Germinal center (tissue), 1 donor: ENCODE measurements at regions not wholly inside any gene's neighbourhood (a gene's known extent, or its start where the extent isn't known, plus 50 kb on each side); places are given as distances from the start of the nearest gene placed in this dataset.
"Not testable (repeated sequence)": the region's sequence is repeated elsewhere in the genome, so short reads cannot be mapped to it uniquely, and the experiment has no call there.

Experiments
- DNase-seq: peaks from one replicate; pipeline ENCODE4 v3.0.0; 2012; ENCODE audit warnings: mixed read lengths, low spot score

DNA sequence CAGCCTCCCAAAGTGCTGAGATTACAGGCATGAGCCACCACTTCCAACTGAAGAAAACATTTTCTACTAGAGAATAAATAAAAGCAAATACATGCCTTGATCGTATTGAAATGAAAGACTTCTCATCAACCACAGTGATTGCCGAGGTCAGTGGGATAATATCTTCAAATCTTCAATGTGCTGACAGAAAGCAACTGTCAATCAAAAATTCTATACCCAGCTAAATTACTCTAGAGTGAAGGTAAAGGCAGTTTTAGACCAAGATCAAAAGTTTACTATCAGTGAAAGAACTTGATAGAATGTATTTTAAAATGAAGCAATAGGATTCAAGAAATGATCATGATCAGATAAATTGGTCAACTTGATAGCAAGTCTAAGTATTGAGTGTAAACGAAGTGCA lies 130.6 kb downstream of the BRD1 start:
- no peak for DNase-seq

DNA sequence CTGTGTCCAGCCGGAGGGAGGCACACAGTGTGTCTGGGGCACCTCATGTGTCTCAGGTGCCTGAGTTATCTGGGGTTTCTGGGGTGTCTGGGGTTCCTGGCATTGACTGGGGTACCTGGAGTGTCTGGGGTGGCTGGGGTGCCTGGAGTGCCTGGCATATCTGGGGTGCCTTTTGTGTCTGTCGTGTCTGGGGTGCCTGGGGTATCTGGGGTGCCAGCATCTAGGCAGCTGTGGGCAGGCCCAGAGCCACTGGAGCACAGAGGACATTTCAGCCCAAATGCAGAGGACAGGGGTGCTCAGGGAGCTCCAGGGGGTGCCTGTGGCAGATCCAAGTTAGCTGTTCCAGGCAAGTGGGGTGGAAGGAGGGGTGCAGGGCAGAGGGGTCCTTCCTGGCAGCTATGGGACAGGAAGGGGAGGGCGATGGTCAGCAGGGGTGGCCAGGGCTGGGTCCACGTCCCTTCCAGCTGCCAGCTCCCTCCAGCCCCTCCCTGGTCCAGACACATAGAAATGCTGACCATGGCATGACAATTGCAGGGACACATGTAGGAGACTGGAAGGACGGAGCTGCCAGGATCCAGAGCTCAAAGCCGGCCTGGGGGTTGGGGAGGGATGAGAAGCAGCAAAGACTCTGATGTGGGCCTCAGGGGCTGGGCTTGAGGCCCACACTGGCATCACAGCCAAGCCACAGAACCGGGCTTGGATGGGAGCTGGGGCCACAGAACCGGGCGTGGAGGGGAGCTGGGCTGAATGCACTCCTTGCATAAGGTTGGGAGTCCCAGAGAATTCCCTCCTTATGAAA lies 133.0 kb downstream of the BRD1 start:
- no peak for DNase-seq

DNA sequence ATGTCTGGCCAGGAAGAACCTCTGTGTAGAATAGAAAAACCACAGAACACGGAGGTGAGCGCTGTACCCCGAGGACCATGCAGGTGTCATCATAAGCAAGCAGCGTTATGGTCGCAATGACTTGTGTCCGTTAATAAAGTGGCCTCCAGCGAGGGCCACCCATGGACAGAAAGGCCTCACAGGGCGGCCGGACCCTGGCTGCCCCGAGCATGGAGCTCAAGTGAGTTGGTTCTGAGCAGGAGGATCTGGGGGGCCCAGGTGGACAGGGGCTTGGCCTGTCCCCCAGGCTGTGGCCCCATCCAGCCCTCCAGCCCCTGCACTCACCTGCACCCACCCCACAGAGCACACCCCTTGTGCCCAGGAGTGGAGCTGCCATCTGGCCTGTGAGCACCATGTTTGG lies 133.8 kb downstream of the BRD1 start:
- no peak for DNase-seq

DNA sequence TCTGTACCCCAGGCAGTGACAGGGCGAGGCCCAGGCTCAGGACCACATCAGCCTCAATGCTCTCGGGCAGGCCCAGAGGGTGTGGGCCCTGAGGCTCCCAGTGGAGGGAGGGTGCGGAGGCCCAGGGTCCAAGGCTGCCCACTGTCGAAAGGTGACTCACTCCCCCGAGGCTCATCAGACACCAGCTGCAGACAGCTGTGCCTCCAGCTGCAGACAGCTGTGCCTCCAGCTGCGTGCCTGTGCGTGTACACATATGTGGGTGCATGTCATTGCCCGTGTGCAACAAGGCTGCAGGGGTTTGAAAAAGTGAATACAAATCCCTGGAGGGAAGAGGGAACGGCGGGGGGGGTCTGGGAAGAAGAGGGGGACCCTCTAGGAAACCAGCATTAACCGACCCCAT lies 134.3 kb downstream of the BRD1 start:
- no peak for DNase-seq

DNA sequence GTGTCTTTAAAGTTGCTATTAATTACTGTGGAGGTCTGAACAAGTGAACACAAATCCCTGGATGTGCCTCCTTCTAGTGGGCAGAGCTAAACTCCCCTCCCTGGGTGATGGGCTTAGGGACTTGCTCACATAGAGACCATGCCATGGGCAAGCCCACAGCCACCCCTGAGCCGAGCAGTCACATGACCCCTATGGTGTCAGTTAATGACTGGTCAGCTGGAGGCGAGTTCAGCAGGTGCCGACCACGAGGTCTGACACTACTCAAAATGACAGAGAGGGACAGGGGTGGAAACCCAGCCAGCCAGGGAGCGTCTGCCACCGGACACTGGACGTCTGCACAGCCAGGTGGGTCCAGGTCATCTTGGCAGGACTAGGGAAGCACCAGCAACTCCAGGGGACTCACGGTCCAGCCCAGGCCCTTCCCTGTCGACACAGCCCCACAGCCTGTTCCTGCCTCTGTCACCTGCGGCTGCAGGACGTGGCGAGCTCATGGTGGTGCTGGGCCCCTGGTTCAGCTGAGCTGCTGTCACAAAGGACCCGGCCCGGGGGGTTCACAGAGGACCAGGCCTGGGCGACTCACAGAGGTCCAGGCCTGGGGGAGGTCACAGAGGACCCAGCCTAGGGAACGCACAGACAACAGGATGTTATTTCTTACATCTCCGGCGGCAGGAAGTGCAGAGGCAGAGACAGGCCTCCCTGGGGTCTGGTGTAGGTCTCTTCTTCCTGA lies 135.0 kb downstream of the BRD1 start:
- DNase-seq: no peak

DNA sequence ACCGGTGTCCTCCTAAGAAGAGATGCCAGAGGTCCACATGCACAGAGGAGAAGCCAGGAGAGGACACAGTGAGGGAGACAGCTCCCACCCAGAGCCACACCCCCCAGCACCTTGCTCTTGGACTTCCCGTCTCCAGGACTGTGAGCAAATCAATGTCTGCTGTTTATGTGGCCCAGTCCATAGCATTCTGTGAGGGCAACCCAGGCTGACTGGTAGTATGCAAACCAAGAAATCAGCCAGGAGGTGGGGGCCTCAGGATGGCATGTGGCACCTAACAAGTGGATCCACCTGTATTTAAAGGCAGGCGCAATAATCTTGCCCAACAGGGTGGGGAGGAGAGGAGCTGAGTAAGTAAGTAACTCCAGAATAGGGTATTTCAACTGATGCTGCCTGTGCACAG lies 136.4 kb downstream of the BRD1 start:
- DNase-seq: no peak

DNA sequence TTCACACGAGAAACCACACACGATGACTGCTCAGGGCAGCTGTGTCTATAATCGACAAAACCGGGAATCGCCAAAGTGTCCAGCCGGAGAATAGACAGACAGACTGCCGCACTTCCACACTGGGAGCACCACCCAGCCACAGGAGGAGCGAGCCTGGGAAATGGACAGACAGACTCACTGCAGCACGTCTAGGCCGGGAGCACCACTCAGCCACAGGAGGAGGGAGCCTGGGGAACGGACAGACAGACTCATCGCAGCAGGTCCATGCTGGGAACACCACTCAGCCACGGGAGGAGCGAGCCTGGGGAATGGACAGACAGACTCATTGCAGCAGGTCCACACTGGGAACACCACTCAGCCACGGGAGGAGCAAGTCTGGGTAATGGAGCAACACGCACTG lies 137.2 kb downstream of the BRD1 start:
- DNase-seq: no peak

DNA sequence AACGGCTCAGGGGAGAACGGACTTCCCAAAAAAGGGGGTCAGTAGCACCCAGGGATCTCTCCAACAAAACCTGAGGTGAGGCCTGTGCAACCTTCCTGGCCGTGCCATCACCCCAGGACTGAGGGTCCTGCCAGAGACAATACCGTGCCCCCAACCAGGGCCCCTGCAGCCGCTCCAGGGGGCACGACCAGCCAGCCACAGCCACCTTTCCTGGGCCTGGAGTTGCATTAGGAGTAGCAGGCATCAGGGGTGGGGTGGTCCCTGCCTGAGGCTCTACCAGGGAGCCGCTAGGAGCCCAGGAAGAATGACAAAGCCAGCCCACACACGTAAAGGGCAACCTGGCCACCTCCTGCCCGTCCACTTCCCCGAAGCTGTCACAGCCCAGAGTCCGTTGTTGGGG lies 137.8 kb downstream of the BRD1 start:
- no peak for DNase-seq

DNA sequence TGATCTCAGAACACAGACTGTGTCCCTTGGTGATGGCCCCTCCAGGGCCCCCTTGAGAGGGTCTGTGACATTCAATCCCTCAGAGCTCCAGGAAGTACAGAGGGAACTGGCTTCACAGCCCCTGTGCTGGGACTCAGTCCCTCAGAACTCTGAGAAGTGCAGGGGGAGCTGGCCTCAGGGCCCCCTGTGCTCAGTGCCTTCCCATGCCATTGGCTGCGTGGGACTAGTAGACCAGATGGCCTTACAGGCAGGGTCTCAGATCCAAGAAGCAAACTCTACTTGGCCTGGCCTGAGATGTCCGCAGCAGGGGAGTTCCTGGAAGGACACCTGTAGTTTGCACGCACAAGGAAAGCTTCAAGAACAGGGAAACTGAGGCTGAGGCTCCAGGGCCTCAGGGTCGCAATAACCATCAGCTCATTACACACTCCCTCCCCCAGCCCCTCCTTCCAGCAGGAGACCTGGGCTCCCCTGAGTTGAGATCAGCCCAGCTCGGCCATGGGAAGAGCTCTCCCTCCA lies 138.4 kb downstream of the BRD1 start:
- no peak for DNase-seq

DNA sequence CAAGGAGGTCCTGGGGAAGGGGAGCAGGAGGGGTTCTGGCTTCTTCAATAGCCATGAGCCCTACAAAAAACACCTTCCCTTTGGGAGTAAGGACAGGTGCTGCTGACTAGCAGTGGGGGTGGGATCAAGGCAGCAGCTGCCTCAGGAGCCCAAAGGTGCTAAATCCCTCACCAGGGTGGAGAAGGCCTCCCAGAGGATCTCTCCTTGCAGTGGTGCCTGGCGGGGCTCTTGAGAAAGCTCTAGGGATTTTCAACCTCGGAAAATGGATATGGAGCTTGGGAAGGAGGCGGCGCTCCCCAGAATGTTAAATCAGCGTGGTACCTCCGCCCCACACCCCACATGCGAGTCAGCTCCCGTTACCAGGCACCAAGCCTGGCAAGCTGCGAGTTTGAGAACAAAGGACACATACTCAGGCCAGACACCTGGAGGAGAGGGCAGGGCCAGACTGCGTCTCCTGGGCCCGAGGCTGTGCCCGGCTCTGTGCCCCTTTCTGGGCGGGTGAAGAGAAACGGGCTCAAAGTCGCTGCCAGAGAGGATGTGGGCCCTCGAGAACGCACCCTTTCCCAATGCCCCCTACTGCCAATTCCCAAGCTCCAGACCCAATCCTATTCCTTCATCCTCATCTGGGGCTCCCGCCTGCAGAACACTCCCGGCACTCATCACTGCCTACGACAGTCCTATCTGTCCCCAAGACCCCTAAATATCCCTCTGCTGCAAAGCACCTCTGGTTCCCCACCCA lies 139.0 kb downstream of the BRD1 start:
- DNase-seq: no peak

DNA sequence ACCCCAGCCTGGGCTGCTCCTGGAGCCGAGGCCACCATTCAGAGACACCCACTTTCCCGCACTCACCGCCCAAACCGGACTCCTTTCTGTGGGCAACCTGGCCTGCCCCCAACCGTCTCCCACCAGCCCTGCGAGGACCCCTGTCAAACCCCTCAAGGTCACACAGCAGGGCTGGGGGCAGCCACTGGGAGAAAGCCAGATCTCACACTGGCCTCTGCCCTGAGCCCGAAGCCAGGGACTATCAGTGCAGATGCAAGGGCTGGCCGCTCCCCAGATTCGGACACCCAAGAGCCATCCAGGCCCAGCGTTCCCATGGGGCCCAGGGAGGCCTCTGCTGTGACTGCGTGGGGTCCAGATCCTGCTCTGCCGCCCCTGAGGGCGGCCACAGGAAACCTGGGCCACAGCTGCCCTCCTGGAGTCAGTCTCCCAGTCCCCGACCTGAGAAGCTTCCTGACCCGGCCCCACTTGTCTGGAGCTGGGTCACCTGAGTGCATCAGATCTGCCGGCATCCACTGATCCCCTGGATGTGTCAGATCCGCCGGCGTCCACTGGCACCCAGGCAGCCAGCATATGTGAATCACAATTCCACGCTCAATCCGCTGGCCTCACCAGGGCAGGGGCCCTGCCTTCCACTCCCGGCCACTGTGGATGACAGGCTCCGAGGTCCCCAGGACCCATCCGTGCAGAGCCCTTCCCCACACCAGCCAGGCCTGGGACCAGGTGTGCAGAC lies 139.7 kb downstream of the BRD1 start:
- no peak for DNase-seq

DNA sequence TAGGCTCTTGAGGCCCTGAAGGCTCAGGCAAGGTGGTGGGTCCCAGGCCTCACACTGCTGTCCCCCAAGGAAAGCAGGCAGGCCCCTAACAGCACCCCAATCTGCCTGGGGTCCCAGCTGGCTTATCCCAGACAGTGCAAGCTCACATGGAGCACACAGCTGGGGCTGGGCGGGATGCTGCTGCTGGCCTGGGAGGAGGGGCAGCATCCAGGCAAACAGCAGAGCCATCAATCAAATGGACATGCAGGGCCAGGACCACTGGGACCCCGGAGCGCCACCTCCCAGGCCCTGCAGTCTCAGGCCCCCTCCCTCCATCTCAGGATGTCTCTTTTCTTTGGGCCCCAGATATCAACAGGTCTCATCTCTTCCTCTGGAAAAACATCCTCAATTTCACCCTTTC lies 140.3 kb downstream of the BRD1 start:
- no peak for DNase-seq

DNA sequence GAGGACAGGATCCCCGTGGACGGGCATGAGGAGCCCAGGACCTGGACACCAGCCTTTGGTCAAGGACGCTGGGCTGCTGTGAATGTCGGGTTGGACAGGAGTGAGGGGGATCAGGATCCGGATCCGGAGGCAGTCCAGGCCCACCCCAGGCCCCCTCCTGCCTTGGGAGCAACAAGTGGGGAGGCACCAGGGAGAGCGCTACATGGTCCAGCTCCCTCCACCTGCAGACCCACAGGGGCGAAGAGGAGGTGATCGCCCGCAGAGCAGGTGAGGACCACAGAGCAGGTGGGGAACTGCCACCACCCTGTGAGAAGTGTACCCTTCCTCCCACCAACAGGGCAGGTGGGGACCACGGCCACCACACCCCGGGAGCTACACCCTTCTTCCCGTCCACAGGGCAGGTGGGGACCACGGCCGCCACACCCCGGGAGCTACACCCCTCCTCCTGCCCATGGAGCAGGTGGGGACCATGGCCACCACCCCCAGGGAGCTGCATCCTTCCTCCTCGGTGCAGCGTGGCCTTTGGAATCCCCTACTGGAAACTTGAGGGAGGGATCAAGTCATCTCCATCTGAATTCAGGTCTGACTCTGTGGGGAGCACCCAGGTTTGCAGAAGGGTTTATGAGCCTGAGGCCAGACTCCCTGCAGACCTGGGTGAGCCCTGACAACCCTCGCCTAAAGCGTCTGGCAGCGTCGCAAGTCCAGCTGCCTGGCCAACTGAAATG lies 141.0 kb downstream of the BRD1 start:
- DNase-seq: no peak

DNA sequence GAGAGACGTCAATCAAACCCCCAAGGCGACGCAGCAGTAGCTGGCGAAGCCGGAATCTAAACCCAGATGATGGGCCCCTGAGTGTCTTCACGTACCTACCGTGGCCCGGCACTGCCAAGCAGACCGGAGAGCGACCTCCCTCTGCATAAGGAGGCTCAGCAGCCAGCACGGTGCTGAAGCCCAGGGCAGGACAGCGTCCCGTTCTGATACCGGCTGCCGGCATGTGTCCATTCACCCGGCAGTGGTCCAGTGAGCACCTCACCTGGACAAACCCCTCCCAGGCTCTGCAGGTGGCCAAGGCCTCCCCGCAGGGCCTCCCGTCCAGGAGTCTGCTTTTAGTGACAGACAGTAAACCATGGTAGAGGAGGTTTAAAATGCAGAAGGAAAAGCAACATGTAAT lies 142.0 kb downstream of the BRD1 start:
- no peak for DNase-seq

DNA sequence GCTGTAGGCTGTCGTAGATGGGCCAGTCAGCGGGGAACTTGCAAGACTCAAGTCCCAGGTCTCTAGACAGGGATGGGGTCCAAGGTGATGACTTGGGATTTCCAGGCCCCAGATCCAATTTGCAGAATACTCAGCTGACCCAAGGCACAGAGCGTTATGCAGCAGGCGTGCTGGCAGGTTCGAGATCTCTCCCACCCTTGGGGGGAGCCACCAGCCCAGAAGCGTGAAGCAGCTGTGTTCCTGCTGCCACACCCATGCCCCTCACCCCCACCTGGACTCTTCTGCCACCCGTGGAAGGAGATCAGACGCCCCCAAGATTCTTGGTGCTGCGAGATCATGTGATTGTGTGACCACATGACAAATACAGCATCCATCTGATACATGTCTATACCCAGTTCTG lies 142.6 kb downstream of the BRD1 start:
- DNase-seq: no peak

DNA sequence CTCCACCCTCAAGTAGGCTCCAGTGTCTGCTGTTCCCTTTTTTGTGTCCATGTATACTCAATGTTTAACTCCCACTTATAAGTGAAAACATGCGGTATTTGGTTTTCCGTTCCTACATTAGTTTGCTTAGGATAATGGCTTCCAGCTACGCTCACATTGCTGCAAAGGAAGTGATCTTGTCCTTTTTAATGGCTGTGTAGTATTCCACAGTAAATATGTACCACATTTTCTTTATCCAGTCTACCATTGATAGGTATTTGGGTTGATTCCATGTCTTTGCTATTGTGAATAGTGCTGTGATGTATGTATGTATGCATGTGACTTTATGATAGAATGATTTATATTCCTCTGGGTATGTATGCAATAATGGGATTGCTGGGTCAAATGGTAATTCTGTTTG lies 144.6 kb downstream of the BRD1 start:
- DNase-seq: no peak

DNA sequence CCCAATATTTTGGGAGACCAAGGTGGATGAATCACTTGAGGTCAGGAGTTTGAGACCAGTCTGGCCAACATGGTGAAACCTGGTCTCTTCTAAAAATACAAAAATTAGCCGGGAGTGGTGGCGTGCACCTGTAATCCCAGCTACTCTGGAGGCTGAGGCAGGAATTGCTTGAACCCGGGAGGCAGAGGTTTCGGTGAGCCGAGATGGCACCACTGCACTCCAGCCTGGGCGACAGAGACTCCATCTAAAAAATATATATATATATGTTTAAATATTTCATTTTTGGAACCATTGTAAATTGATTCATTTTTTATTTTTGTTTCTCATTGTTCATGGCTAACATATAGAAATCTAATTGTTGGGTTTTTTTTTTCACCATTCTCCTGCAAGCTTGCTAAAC lies 146.9 kb downstream of the BRD1 start:
- not testable (repeated sequence) for DNase-seq

DNA sequence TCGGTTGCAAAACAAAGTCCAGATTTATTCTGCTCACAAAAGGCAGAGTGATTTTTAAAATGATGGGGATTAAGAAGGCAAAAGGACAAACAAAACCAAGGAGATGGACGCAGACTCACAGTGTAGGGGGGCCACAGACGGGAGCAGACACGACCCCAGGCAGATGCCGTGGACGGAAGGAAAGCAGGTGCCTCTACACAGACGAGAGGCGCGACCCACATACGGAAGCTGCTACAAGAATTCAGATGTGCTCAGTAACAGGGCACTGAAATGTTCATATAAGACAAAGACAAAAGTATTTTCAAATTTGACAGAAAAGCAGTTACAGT lies 148.9 kb downstream of the BRD1 start:
- no peak for DNase-seq

DNA sequence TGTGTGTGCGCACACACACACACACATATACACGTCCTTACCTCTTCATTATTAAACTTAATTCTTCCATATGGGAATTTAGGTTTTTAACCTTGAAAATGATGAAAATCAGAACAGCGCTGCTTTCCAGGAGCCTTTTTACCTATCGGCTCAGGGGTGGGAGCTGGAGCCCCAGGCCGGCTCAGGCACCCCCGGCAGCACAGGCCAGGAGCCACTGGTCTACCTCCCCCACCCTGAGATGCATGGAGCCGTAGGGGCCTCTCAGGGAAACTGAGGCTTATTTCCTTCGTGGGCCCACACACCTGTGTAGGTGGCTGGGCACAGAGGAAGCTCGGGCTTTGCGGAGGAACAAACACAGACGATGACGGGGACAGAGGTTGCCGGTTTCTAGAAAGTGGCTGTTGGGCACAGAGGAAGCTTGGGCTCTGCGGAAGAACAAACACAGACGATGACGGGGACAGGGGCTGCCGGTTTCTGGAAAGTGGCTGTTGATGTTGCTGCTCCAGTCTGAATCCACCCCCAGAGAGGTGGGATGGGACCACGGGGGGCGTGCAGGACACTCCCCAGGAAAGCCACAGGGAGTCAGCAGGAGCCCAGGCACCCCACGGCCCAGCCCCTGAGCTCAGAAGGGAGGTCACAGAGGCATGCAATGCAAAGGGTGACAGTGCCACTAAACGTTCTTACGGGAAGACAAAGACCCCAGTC lies 149.4 kb downstream of the BRD1 start:
- no peak for DNase-seq

DNA sequence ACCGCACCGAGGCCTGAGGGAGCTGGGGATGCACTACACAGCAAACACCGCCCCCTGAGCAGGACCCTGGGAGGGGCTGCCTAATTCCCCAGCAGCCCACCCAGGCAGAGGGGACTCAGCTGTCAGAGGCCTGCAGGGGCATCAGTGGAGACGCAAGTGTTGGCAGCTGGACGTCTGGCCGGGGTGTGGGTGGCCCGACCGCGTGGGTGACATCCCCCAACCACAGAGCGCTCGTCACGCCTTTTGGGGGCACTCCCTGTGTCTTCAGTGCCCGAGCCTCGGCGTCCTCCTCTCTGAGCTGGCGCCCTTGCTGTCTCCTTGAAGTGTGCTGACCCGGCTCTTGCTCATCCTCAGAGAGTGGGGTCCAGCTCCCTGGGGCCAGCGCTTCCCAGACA lies 150.2 kb downstream of the BRD1 start:
- DNase-seq: no peak
